Activated CD8-positive, alpha-beta T cell treated with anti-CD3 and anti-CD28 coated beads, Interleukin-2, amount 10 ng/mL, durations not matched to agents 7 days and 5 days (primary cell): ENCODE measurements at regions not wholly inside any gene's neighbourhood (a gene's known extent, or its start where the extent isn't known, plus 50 kb on each side); places are given as distances from the start of the nearest gene placed in this dataset.
"Not testable (repeated sequence)": the region's sequence is repeated elsewhere in the genome, so short reads cannot be mapped to it uniquely, and the experiment has no call there.

ENCODE experiments used
- ATAC-seq: fragments of 150-1000 bp; cut with Tn5 transposase; one replicate; pipeline ENCODE4 v1.10.0; 2021; ENCODE audit warnings: moderate library complexity
- CTCF ChIA-PET: fragments of 350-600 bp; sonication (Branson Sonifier 250); formaldehyde crosslinking; loops from one replicate; lab custom pipeline; 2021; ENCODE audit warnings: antibody characterized with exemption; lab: Charles Lee
- POLR2A ChIA-PET: fragments of 350-600 bp; sonication (Branson Sonifier 250); formaldehyde crosslinking; loops from one replicate; lab custom pipeline; 2021; ENCODE audit warnings: antibody characterized with exemption; lab: Charles Lee
- DNase-seq: peaks from one replicate; pipeline ENCODE4 v3.0.0-alpha.2; 2020
- H3K27ac Mint-ChIP-seq: one replicate; pipeline ENCODE4 v1.8.0; 2021; ENCODE audit warnings: mild to moderate bottlenecking, mixed read lengths
- H3K27me3 Mint-ChIP-seq: one replicate; pipeline ENCODE4 v1.8.0; 2021; ENCODE audit warnings: low read depth, mixed read lengths
- H3K36me3 Mint-ChIP-seq: one replicate; pipeline ENCODE4 v1.8.0; 2021; ENCODE audit warnings: low read depth, mixed read lengths
- H3K4me1 Mint-ChIP-seq: one replicate; pipeline ENCODE4 v1.8.0; 2021; ENCODE audit warnings: low read depth, mixed read lengths
- H3K4me3 Mint-ChIP-seq: one replicate; pipeline ENCODE4 v1.8.0; 2021; ENCODE audit warnings: mild to moderate bottlenecking, mixed read lengths
- H3K9me3 Mint-ChIP-seq: one replicate; pipeline ENCODE4 v1.8.0; 2022; ENCODE audit warnings: mixed read lengths; ENCODE audit not compliant: insufficient read depth

DNA sequence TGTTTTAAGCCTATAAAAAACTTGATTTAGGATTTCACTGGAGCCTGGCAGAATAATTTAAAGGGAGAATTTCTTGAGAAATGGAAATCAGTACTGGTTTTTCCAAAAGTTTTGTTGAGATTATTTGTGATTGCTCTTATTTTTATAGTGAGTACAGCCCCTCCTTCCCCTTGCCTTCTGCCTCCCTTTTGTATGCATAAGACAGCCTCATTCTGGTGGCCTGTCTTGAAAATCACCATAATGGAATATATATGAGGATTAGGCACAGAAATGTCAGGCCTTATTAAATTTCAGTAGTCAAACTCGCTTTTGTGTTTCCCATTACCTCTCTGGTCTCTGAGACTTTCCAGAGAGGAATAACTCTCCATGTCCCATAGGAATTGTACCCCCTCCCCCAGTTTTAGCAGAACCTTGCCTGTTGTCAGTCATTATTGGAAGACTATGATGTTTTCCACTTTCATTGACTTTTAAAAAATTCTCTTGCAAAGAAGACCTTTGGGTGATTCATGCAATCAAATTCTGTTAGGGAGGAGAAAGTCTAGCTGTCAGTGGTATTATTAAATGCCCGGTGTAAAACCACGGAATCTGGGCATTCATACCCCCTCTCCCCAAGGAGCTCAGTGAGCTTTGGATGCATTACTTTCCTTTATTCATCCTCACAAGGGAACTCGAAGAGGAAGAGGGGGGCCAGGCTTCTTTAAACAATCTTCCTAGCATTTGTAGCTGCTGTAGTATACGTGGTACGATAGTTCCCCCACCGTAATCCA lies 171.6 kb upstream of the TSC22D2 start:
- CTCF ChIA-PET = no interaction called here
- H3K36me3 Mint-ChIP-seq = no peaks in the 10 kb centered on the region
- ATAC-seq = no peak
- H3K4me1 Mint-ChIP-seq = no peaks in the 10 kb centered on the region
- no peak for DNase-seq
- no peaks in the 10 kb centered on the region for H3K9me3 Mint-ChIP-seq
- H3K4me3 Mint-ChIP-seq = no peak overlapping the region
- H3K27me3 Mint-ChIP-seq = peaks cover 7% of the 10 kb centered on the region
- POLR2A ChIA-PET = no interaction called here
- H3K27ac Mint-ChIP-seq = no peak overlapping the region

DNA sequence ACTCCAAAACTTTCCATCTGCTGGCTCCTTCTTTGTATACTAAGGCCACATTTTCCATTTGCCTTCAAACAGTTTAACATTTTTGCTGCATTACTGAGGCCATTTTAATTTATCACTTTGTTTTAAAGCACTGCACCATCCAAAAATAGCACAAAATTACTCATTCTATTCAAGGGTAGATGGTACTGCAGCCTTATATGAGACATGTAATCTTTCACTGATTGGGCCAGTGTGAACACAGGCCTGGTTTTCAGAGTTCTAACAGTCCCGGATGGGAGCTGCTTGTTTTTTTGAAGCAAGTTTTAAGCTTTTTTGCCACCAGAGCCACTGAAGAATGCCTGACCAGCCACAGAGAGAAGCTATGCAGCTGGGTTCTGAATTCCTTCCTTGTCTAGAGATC lies 172.3 kb upstream of the TSC22D2 start:
- H3K27me3 Mint-ChIP-seq = peaks cover 7% of the 10 kb centered on the region
- no peak overlapping the region for H3K27ac Mint-ChIP-seq
- POLR2A ChIA-PET = no interaction called here
- no peak for ATAC-seq
- DNase-seq = no peak
- H3K4me3 Mint-ChIP-seq = no peak overlapping the region
- no peaks in the 10 kb centered on the region for H3K36me3 Mint-ChIP-seq
- H3K9me3 Mint-ChIP-seq = no peaks in the 10 kb centered on the region
- CTCF ChIA-PET = no interaction called here
- H3K4me1 Mint-ChIP-seq = no peaks in the 10 kb centered on the region

DNA sequence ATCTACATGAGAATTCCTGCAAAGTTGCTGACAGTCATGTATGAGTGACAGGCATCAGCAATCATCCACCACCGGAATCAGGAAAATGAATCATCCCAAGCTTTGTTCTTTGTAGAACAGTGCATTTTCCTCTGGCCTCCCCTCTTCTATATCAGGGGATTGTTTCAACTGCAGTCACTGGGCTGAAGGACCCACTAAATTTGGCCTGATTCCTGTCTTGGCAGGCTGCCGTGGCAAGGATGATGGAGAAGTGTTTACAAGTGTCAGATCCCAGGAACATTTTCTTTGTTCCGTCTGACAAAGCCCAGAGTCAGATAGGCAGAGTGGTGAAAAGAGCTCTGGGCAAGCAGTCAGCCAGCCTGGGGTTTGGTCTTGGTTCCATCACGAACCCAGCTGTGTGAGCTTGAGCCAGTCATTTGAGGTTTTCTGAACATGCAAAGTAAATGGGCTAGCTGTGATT lies 175.1 kb upstream of the TSC22D2 start:
- Mint-ChIP-seq H3K36me3 (no peaks in the 10 kb centered on the region), H3K27ac (no peak overlapping the region), H3K4me3 (no peak overlapping the region), H3K9me3 (no peaks in the 10 kb centered on the region), H3K27me3 (peaks cover 7% of the 10 kb centered on the region), H3K4me1 (no peaks in the 10 kb centered on the region)
- ChIA-PET POLR2A (no interaction called here), CTCF (interaction anchor here (0.7 kb wide), 1 partner anchor 263 kb away, joined by 3 read pairs; no protein-coding TSS in a partner anchor)
- DNase-seq = no peak
- ATAC-seq = no peak

DNA sequence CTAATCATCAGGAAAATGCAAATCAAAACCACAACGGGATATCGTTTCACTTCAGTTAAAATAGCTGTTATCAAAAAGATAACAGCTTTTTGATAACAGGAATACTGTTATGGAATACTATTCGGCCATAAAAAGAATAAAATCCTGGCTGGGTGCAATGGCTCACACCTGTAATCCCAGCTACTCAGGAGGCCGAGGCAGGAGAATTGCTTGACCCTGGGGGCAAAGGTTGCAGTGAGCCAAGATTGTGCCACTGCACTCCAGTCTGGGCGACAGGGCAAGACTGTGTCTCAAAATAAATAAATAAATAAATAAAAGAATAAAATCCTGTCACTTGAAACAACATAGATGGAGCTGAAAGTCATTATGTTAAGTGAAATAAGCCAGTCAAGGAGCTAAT lies 178.1 kb upstream of the TSC22D2 start:
- no peak overlapping the region for H3K27ac Mint-ChIP-seq
- peaks cover 10% of the 10 kb centered on the region for H3K27me3 Mint-ChIP-seq
- no peaks in the 10 kb centered on the region for H3K4me1 Mint-ChIP-seq
- ATAC-seq = no peak
- ChIA-PET POLR2A (no interaction called here), CTCF (no interaction called here)
- no peaks in the 10 kb centered on the region for H3K36me3 Mint-ChIP-seq
- no peak for DNase-seq
- no peaks in the 10 kb centered on the region for H3K9me3 Mint-ChIP-seq
- H3K4me3 Mint-ChIP-seq = no peak overlapping the region

DNA sequence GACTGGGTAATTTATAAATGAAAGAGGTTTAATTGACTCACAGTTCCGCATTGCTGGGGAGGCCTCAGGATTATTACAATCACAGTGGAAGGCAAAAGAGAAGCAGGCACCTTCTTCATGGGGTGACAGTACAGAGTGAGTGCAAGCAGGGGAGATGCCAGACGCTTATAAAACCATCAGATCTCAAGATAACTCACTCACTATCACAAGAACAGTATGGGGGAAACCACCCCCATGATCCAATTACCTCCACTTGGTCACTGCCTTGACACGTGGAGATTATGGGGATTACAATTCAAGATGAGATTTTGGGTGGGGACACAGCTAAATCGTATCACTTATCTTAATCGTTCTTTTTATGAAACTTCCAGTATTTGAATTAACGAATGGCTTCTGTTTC lies 179.5 kb upstream of the TSC22D2 start:
- H3K27ac Mint-ChIP-seq, H3K4me1 Mint-ChIP-seq, H3K36me3 Mint-ChIP-seq, H3K4me3 Mint-ChIP-seq, POLR2A ChIA-PET, H3K9me3 Mint-ChIP-seq, ATAC-seq, DNase-seq: not testable (repeated sequence)
- CTCF ChIA-PET = interaction anchor here (0.8 to 3.4 kb wide), 3 partner anchors 10 to 267 kb away, joined by 3 to 20 read pairs (median 3); no protein-coding TSS in a partner anchor
- H3K27me3 Mint-ChIP-seq = peaks cover 14% of the 10 kb centered on the region

DNA sequence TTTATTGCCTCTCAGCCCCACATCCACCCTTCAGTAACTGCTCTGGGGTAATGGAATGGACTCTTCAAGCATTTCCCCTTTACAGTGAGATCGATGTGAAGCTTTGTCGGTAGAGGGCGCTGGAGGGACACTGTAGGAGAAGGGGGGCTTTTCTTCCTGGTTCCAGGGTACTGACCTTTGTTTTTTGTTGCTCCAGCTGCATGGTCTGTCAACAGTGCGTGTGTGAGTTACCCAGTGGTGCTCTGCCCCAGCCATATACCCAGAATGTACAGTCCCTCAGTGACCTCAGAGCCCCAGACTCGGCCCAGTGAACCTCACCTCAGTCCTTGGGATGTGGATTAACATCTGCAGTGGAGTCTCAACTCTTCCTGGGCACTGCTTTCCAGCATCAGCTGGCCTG lies 180.3 kb upstream of the TSC22D2 start:
- Mint-ChIP-seq H3K27me3 (peaks cover 14% of the 10 kb centered on the region), H3K36me3 (no peaks in the 10 kb centered on the region), H3K9me3 (no peaks in the 10 kb centered on the region), H3K4me1 (no peaks in the 10 kb centered on the region), H3K4me3 (no peak overlapping the region), H3K27ac (no peak overlapping the region)
- DNase-seq (peak; percentile 61), ATAC-seq (peak; percentile 63)
- POLR2A ChIA-PET = no interaction called here
- CTCF ChIA-PET = interaction anchor here (0.7 to 3.4 kb wide), 3 partner anchors 9 to 267 kb away, joined by 3 to 20 read pairs (median 3); no protein-coding TSS in a partner anchor

DNA sequence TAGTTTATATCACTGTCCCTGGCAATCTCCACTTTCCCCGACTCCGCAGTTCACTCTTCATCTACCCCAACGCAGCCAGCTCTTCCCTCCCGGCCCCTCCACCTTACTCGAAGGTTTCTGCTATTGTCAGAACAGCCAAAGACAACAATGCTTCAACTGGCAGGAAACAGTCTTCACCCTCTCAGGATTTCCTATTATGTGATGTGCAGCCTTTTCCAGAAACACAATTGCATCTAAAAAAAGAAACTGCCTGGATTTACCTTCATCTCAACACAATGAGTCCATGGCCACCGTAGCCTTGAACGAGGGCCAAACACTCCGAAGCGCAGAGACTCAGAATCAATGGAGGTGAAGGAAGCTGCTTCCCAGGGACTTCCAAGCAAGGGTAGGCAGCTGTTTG lies 182.1 kb upstream of the TSC22D2 start:
- ChIA-PET POLR2A (no interaction called here), CTCF (interaction anchor here (1.2 to 3.4 kb wide), 3 partner anchors 16 to 269 kb away, joined by 3 to 20 read pairs (median 3); no protein-coding TSS in a partner anchor)
- DNase-seq (no peak), ATAC-seq (no peak)
- Mint-ChIP-seq H3K9me3 (no peaks in the 10 kb centered on the region), H3K27ac (no peak overlapping the region), H3K36me3 (no peaks in the 10 kb centered on the region), H3K27me3 (peaks cover 22% of the 10 kb centered on the region), H3K4me1 (peaks cover 2% of the 10 kb centered on the region), H3K4me3 (no peak overlapping the region)

DNA sequence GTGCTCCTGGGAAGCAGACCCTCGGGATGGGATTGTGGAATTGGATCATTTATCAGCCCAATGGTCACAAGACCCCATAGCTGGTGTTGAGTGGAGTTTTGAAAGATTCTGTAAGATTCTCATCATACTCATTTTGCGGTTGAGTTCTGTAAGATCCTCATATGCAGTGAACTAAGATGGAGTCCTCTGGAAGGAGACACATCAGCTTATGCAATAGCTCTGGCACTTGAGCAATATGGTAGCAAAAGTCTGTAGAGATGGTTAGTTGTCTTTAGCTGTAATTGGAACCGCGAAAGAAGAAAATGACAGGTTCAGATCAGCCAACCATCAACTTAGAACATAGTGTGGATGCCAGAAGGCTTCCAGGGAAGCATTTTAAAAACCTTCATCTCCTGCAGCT lies 184.5 kb upstream of the TSC22D2 start:
- POLR2A ChIA-PET = no interaction called here
- ATAC-seq (no peak), DNase-seq (no peak)
- no peaks in the 10 kb centered on the region for H3K9me3 Mint-ChIP-seq
- peaks cover 26% of the 10 kb centered on the region for H3K27me3 Mint-ChIP-seq
- no peaks in the 10 kb centered on the region for H3K36me3 Mint-ChIP-seq
- no peak overlapping the region for H3K4me3 Mint-ChIP-seq
- CTCF ChIA-PET = interaction anchor here (0.5 kb wide), 1 partner anchor 287 kb away, joined by 4 read pairs; no protein-coding TSS in a partner anchor
- H3K27ac Mint-ChIP-seq = no peak overlapping the region
- H3K4me1 Mint-ChIP-seq = peaks cover 2% of the 10 kb centered on the region

DNA sequence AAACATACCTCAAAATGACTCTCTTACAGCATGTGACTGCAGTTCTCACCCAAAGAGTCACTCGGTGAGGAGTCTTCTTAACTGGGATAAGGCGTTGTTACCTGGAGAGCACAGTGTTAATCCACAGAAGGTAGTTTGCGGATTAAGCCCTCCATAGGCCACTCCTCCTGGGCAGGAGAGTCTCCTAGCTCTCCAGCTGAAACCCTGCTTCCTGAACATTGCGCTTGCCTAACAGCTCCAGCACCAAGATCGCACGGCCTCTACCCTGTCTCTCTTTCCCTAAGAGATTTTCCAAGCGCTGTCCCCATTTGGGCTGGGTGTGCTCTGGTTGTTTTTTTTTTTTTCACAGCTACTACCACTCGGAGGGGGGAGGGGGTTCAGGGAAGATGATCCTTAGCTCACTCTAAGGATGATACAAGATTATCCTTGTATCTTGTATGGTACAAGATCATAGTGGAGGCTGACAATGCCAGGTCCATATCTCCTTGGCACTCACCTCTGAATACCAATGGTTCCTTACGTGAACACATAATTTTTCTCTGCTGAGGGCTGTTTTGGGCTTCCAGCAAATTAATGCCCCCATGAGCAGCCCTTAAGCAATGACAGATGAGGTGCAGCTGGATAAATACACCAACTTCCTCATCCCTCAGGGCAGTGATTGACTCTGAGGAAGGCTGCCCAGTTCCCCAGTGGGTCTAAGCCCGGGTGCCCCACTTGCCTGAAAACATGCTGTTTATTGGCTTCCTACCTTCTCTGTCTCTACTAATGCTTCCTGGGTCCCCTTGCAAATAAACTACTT lies 185.2 kb upstream of the TSC22D2 start:
- no peaks in the 10 kb centered on the region for H3K9me3 Mint-ChIP-seq
- H3K36me3 Mint-ChIP-seq = no peaks in the 10 kb centered on the region
- H3K4me3 Mint-ChIP-seq = no peak overlapping the region
- ChIA-PET POLR2A (no interaction called here), CTCF (no interaction called here)
- DNase-seq (no peak), ATAC-seq (no peak)
- no peak overlapping the region for H3K27ac Mint-ChIP-seq
- peaks cover 26% of the 10 kb centered on the region for H3K27me3 Mint-ChIP-seq
- peaks cover 2% of the 10 kb centered on the region for H3K4me1 Mint-ChIP-seq

DNA sequence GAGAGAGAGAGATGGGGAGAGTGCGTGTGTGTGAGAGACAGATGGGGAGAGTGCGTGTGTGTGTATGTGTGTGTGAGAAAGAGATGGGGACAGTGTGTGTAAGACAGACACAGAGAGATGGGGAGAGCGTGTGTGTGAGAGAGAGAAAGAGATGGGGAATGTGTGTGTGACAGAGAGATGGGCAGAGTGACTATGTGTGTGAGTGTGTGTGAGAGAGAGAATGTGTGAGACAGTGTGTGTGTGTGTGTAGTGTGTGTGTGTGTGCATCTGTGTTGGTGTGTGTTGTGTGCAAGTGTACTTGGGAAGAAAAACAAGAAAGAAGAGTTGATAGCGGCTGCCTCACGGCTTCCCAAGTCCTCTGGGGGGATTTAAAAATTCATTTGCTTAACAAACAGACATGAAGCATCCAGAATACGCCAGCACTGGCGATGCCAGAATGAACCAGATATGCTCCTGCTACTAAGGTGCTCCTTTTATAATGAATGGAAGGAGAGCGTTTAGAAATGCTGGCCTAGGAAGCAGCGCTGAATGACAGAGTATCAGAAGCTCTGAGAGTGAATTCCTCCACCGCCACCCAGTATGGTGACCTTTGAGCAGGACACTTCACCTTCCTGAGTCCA lies 186.1 kb upstream of the TSC22D2 start:
- H3K27ac Mint-ChIP-seq = no peak overlapping the region
- no peaks in the 10 kb centered on the region for H3K9me3 Mint-ChIP-seq
- H3K4me1 Mint-ChIP-seq = peaks cover 2% of the 10 kb centered on the region
- POLR2A ChIA-PET = no interaction called here
- no peaks in the 10 kb centered on the region for H3K36me3 Mint-ChIP-seq
- H3K4me3 Mint-ChIP-seq = no peak overlapping the region
- H3K27me3 Mint-ChIP-seq = peaks cover 26% of the 10 kb centered on the region
- CTCF ChIA-PET = no interaction called here
- ATAC-seq = no peak
- DNase-seq = no peak

DNA sequence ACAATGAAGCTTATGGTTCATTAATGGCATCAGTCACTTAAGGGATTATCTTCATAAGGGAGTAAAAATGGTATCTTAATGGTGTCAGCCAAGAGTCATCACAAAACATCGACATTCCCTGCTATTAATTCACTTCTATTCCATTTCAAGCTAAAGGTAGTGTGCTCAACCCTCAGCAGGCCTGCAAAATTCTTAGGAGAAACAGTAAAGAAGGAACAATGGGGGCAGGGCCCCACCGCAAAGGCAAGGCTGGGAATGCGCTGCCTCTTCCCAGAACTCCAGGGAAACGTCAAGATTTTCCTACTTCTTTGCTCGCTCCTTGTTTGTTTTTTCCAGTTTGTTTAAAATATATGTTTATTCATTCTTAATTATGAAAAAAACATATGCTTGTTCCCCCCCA lies 187.3 kb upstream of the TSC22D2 start:
- DNase-seq (no peak), ATAC-seq (no peak)
- Mint-ChIP-seq H3K4me1 (peaks cover 2% of the 10 kb centered on the region), H3K27ac (no peak overlapping the region), H3K9me3 (no peaks in the 10 kb centered on the region), H3K27me3 (peaks cover 19% of the 10 kb centered on the region), H3K4me3 (no peak overlapping the region), H3K36me3 (no peaks in the 10 kb centered on the region)
- CTCF ChIA-PET = interaction anchor here (1.2 to 1.8 kb wide), 4 partner anchors 11 to 341 kb away, joined by 4 to 8 read pairs (median 6); no protein-coding TSS in a partner anchor
- POLR2A ChIA-PET = no interaction called here
